Karpas-422 (cell line): ENCODE measurements at regions not wholly inside any gene's neighbourhood (a gene's known extent, or its start where the extent isn't known, plus 50 kb on each side); places are given as distances from the start of the nearest gene placed in this dataset.

ENCODE experiments used
- DNase-seq: peaks from one replicate; pipeline ENCODE4 v3.0.0-alpha.2; 2015
- H2AFZ ChIP-seq: fragments of 200-600 bp; sonication (generic); 2 replicates; pipeline ENCODE4 v1.6.1; 2014; ENCODE audit warnings: antibody characterized with exemption, low read length, mixed read lengths
- H3K27ac ChIP-seq: fragments of 200-600 bp; sonication (generic); 2 replicates; pipeline ENCODE4 v1.5.1; 2014; ENCODE audit warnings: mild to moderate bottlenecking, low read length, moderate library complexity
- H3K27me3 ChIP-seq: fragments of 200-600 bp; sonication (generic); 2 replicates; pipeline ENCODE4 v1.6.1; 2014; ENCODE audit warnings: low read length, mixed read lengths
- H3K36me3 ChIP-seq: fragments of 200-600 bp; sonication (generic); 2 replicates; pipeline ENCODE4 v1.6.1; 2014; ENCODE audit warnings: low read length, mixed read lengths; ENCODE audit not compliant: insufficient read depth
- H3K4me1 ChIP-seq: fragments of 200-600 bp; sonication (generic); 2 replicates; pipeline ENCODE4 v1.6.1; 2014; ENCODE audit warnings: mild to moderate bottlenecking, low read length, mixed read lengths
- H3K4me2 ChIP-seq: fragments of 200-600 bp; sonication (generic); 2 replicates; pipeline ENCODE4 v1.6.1; 2014; ENCODE audit warnings: low read length, low read depth, mild to moderate bottlenecking; ENCODE audit not compliant: poor library complexity, severe bottlenecking
- H3K4me3 ChIP-seq: fragments of 200-600 bp; sonication (generic); 2 replicates; pipeline ENCODE4 v1.5.1; 2014; ENCODE audit warnings: mild to moderate bottlenecking, antibody characterized with exemption, low read length, mixed read lengths
- H3K79me2 ChIP-seq: fragments of 200-600 bp; sonication (generic); 2 replicates; pipeline ENCODE4 v1.6.1; 2014; ENCODE audit warnings: mild to moderate bottlenecking, low read length, mixed read lengths
- H3K9ac ChIP-seq: fragments of 200-600 bp; sonication (generic); 2 replicates; pipeline ENCODE4 v1.6.0; 2014; ENCODE audit warnings: low read length
- H3K9me2 ChIP-seq: fragments of 200-600 bp; sonication (generic), shearing (Covaris generic); replicated peaks from 2 replicates; pipeline ENCODE4 v1.6.0; 2014; ENCODE audit warnings: mild to moderate bottlenecking, low read length, moderate library complexity; ENCODE audit not compliant: insufficient read depth
- H3K9me3 ChIP-seq: fragments of 300-700, 200-600 bp; sonication (generic); 2 replicates; pipeline ENCODE4 v1.6.1; 2014; ENCODE audit warnings: low read length, mixed read lengths
- H4K20me1 ChIP-seq: fragments of 200-600 bp; sonication (generic); 2 replicates; pipeline ENCODE4 v1.6.1; 2014; ENCODE audit warnings: mild to moderate bottlenecking, antibody characterized with exemption, low read length, low read depth; ENCODE audit not compliant: insufficient read depth

DNA sequence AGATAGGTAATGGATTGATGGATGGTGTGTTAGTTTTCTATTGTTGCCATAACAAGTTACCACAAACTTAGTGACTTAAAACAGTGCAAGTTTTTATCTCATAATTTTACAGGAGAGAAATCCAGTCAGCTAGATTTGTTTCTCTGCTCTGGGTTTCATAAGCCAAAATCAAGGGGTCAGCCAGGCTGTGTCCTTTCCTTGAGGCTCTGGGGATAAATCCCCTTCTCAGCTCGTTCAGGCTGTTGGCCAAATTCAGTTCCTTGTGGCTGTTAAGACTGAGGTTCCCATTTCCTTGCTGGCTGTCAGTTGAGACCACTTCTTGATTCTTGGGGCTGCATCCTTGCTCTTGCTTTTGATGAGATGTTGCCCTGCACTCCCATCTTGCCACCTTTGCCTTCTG lies 204.9 kb upstream of the CDH13 start:
- DNase-seq = no peak
- H3K27ac ChIP-seq = no peak overlapping the region
- no peaks in the 10 kb centered on the region for H3K36me3 ChIP-seq
- H3K4me3 ChIP-seq = no peak overlapping the region
- H3K9ac ChIP-seq = no peak overlapping the region
- H3K4me2 ChIP-seq = no peak overlapping the region
- no peaks in the 10 kb centered on the region for H3K4me1 ChIP-seq
- no peak overlapping the region for H2AFZ ChIP-seq
- no peaks in the 10 kb centered on the region for H3K9me3 ChIP-seq
- no peaks in the 10 kb centered on the region for H3K27me3 ChIP-seq
- H3K79me2 ChIP-seq = no peaks in the 10 kb centered on the region
- no peaks in the 10 kb centered on the region for H4K20me1 ChIP-seq
- H3K9me2 ChIP-seq = no peaks in the 10 kb centered on the region

DNA sequence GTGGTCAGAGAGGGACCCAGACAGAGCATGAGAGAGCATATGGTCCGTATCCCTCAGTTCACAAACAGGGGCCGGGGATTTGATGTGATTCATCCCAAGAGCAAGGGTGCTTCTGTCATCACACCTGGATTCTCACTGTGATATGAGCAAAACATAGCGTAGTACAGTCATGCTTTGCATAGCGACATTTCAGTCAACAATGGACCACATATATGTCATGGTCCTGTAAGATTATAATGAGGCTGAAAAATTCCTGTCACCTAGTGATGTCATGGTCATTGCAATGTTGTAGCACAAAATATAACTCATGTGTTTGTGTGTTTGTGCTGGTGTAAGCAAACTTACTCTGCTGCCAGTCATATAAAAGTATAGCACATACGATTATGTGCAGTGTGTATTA lies 207.4 kb upstream of the CDH13 start:
- H3K4me1 ChIP-seq = no peaks in the 10 kb centered on the region
- H4K20me1 ChIP-seq = no peaks in the 10 kb centered on the region
- H3K27me3 ChIP-seq = no peaks in the 10 kb centered on the region
- no peak overlapping the region for H3K27ac ChIP-seq
- H3K4me2 ChIP-seq = no peak overlapping the region
- no peaks in the 10 kb centered on the region for H3K36me3 ChIP-seq
- H3K79me2 ChIP-seq = no peaks in the 10 kb centered on the region
- H3K9ac ChIP-seq = no peak overlapping the region
- no peak overlapping the region for H2AFZ ChIP-seq
- H3K4me3 ChIP-seq = no peak overlapping the region
- DNase-seq = no peak
- no peaks in the 10 kb centered on the region for H3K9me2 ChIP-seq
- no peaks in the 10 kb centered on the region for H3K9me3 ChIP-seq

DNA sequence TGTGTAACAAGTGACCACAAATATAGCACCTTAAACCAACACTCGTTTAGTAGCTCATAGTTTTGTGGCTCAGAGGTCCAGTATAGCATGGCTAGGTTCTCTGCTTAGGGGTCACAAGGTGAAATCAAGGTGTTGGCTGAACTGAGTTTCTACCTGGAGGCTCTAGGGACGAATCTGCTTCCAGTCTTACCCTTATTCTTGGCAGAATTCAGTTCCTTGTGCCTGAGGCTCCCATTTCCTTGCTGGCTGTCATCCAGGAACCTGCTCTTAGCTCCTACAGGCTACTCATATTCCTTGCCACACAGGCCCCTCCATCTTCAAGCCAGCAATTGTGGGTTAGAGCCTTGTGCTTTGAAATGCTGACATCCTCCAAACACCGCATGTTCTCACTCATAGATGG lies 212.3 kb upstream of the CDH13 start:
- DNase-seq = no peak
- no peaks in the 10 kb centered on the region for H3K9me3 ChIP-seq
- no peaks in the 10 kb centered on the region for H3K79me2 ChIP-seq
- no peak overlapping the region for H3K4me2 ChIP-seq
- H3K4me3 ChIP-seq = no peak overlapping the region
- no peaks in the 10 kb centered on the region for H3K4me1 ChIP-seq
- no peak overlapping the region for H2AFZ ChIP-seq
- H3K27me3 ChIP-seq = no peaks in the 10 kb centered on the region
- H3K36me3 ChIP-seq = no peaks in the 10 kb centered on the region
- H3K27ac ChIP-seq = no peak overlapping the region
- H3K9me2 ChIP-seq = no peaks in the 10 kb centered on the region
- H3K9ac ChIP-seq = no peak overlapping the region
- H4K20me1 ChIP-seq = no peaks in the 10 kb centered on the region

DNA sequence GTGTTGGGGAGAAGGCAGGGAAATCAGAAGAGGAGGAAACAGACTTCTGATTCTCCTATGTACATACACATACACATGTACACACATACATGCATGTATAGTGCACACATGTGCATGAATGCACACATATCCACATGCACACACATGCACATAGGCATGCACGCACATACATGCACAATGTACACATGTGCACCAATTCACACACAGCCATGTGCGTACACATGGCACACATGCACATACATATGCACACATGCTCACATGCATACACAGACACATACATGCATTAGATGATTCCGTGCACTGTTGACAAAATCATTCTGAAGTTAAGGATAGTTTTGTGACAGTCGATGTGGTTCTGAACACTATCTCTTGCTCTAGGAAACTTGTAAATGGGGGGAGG lies 214.0 kb upstream of the CDH13 start:
- Histone ChIP-seq H3K27ac (no peak overlapping the region), H3K9me2 (no peaks in the 10 kb centered on the region), H3K79me2 (no peaks in the 10 kb centered on the region), H3K36me3 (no peaks in the 10 kb centered on the region), H3K4me1 (no peaks in the 10 kb centered on the region), H2AFZ (no peak overlapping the region), H3K9ac (no peak overlapping the region), H3K9me3 (no peaks in the 10 kb centered on the region), H3K4me2 (no peak overlapping the region), H3K4me3 (no peak overlapping the region), H4K20me1 (no peaks in the 10 kb centered on the region), H3K27me3 (no peaks in the 10 kb centered on the region)
- no peak for DNase-seq

DNA sequence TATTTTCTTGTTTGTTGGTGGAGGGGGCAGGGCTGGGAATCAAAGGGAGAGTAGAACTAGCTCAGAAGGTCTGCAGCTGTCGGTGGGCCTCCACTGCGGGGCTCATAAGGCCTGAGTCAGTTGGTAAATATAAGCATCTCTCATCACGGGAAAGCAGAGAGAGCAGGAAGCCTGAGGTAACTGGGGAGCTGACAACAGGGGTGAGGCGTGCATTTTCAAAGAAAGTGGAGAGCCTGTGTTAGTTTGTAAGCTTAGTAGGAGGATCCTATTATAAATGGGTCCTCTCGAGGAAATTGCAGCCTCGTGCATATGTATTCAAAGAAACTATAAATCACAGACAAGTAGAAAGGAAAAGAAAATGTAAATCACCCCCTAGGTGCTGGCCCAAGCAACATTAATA lies 221.0 kb upstream of the CDH13 start:
- no peaks in the 10 kb centered on the region for H3K9me2 ChIP-seq
- H3K4me2 ChIP-seq = no peak overlapping the region
- H2AFZ ChIP-seq = no peak overlapping the region
- H3K27ac ChIP-seq = no peak overlapping the region
- H3K9ac ChIP-seq = no peak overlapping the region
- H3K9me3 ChIP-seq = no peaks in the 10 kb centered on the region
- no peaks in the 10 kb centered on the region for H4K20me1 ChIP-seq
- no peaks in the 10 kb centered on the region for H3K79me2 ChIP-seq
- H3K4me3 ChIP-seq = no peak overlapping the region
- no peaks in the 10 kb centered on the region for H3K36me3 ChIP-seq
- H3K4me1 ChIP-seq = no peaks in the 10 kb centered on the region
- DNase-seq = no peak
- no peaks in the 10 kb centered on the region for H3K27me3 ChIP-seq

DNA sequence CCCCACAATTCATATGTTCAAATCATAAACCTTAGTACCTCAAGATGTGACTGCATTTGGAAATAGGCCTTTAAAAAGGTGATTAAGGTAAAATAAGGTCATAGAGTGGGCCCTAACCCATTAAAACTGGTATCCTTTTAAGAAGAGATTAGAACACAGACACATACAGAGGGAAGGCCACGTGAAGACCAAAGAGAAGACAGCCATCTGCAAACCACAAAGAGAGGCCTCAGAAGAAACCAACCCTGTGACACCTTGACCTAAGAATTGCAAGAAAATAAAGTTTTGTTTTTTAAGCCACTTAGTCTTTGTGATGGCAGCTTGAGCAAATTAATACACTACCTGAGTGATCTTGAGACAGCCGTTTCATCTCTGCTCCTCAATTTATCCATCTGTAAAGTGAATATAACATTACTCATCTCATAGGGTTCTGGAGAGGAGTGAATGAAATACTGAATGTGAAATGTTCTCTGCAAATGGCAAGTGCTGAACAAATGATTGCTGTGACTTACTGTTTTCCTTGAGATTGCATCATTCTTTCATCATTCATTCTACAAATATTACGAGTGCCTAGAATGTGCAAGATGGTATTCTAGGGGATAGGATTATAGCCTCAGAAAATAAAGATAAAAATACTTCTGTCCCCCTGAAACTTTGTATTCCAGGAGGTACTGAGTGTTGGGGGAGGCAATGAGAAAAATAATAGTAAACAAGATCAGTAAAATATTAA lies 222.0 kb upstream of the CDH13 start:
- Histone ChIP-seq H3K9me2 (no peaks in the 10 kb centered on the region), H3K9me3 (no peaks in the 10 kb centered on the region), H3K27me3 (no peaks in the 10 kb centered on the region), H3K4me3 (no peak overlapping the region), H3K27ac (no peak overlapping the region), H2AFZ (no peak overlapping the region), H4K20me1 (no peaks in the 10 kb centered on the region), H3K4me2 (no peak overlapping the region), H3K4me1 (no peaks in the 10 kb centered on the region), H3K36me3 (no peaks in the 10 kb centered on the region), H3K79me2 (no peaks in the 10 kb centered on the region), H3K9ac (no peak overlapping the region)
- no peak for DNase-seq

DNA sequence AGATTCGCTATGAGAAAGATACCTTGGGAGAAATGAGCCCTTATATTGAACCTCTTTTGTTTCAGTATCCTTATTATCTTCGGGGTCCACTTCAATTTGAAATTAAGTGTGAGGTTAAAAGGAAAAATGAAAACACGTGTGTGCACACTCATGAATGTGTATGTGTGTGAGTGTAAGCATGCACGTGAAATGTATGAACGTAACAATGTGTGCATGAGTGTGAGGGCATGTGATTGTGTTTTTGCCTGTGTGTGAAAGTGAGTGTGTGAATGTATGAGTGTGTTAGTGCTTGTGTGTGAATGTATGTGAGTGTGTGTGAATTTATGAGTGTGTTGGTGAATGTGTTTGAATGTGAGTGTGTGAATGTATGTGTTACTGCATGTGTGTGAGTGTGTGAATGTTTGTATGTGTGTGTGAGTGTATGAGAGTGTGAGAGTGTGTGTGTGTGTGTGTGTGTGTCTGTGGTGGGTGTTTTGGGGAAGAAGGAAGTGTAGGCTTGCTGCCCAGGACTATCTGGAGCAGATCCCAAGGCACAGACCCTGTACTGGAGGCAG lies 224.0 kb upstream of the CDH13 start:
- H4K20me1 ChIP-seq = no peaks in the 10 kb centered on the region
- no peak overlapping the region for H2AFZ ChIP-seq
- DNase-seq = no peak
- no peak overlapping the region for H3K27ac ChIP-seq
- H3K4me1 ChIP-seq = no peaks in the 10 kb centered on the region
- H3K4me2 ChIP-seq = no peak overlapping the region
- H3K27me3 ChIP-seq = no peaks in the 10 kb centered on the region
- no peak overlapping the region for H3K4me3 ChIP-seq
- no peaks in the 10 kb centered on the region for H3K9me3 ChIP-seq
- no peaks in the 10 kb centered on the region for H3K36me3 ChIP-seq
- no peaks in the 10 kb centered on the region for H3K79me2 ChIP-seq
- H3K9ac ChIP-seq = no peak overlapping the region
- H3K9me2 ChIP-seq = no peaks in the 10 kb centered on the region

DNA sequence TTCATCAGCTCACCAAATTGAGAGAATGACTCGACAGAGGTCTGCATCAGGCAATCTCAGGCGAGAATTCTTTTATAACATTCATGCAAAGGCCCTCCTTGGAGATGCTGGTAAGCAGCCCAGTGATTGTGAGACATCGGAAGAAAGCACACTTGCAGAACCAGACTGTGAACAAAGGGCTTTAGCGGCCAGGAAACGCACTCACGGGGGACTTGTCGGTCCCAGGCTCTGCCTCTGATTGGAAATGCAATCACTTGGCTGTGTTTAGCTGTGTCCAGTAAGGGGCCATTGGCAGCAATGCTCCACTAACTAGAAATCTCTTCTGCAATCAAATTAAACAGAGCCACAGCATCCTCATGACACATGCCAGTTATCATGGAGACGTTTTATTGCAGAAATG lies 226.7 kb upstream of the CDH13 start:
- no peaks in the 10 kb centered on the region for H3K9me2 ChIP-seq
- no peaks in the 10 kb centered on the region for H3K79me2 ChIP-seq
- H3K4me2 ChIP-seq = no peak overlapping the region
- no peak overlapping the region for H3K9ac ChIP-seq
- H3K27me3 ChIP-seq = no peaks in the 10 kb centered on the region
- H3K4me3 ChIP-seq = no peak overlapping the region
- no peaks in the 10 kb centered on the region for H3K36me3 ChIP-seq
- no peak for DNase-seq
- no peak overlapping the region for H2AFZ ChIP-seq
- H3K27ac ChIP-seq = no peak overlapping the region
- H3K4me1 ChIP-seq = no peaks in the 10 kb centered on the region
- no peaks in the 10 kb centered on the region for H4K20me1 ChIP-seq
- no peaks in the 10 kb centered on the region for H3K9me3 ChIP-seq
